ENCODE measurements at regions not wholly inside any gene's neighbourhood (a gene's known extent, or its start where the extent isn't known, plus 50 kb on each side); places are given as distances from the start of the nearest gene placed in this dataset.
"Not testable (repeated sequence)": the region's sequence is repeated elsewhere in the genome, so short reads cannot be mapped to it uniquely, and the experiment has no call there.

GRCh38 chr3:198138205-198138604 is 178.2 kb downstream of the LMLN start:
- not testable (repeated sequence) for H3K27ac Mint-ChIP-seq; H3K36me3 Mint-ChIP-seq; H3K4me1 Mint-ChIP-seq; DNase-seq; H3K4me3 Mint-ChIP-seq; ATAC-seq (ENCODE audit: low read depth in 2 of 2); H3K27me3 Mint-ChIP-seq; H3K9me3 Mint-ChIP-seq

DNA sequence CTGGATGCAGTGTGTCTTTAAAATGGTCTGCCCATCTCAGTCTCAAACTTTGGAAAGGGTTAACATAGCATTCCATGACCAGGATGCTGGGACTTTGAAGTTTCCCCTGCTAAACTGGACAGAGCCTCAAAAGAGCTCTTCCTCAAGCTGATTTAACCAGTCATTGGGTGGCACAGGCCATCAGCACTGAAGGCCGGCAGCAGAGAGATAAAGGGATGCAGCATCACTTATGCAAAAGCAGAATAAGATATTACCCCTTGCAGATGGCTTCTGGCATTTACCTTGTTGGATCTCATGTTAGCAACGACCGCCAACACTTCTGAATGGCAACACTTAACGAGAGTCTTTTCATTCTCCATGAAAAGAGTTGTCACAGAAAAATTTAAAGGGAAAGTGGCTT is 179.0 kb downstream of the LMLN start:
- not testable (repeated sequence) for H3K9me3 Mint-ChIP-seq; H3K27me3 Mint-ChIP-seq; ATAC-seq (ENCODE audit: low read depth in 2 of 2); H3K4me1 Mint-ChIP-seq; DNase-seq; H3K36me3 Mint-ChIP-seq; H3K4me3 Mint-ChIP-seq; H3K27ac Mint-ChIP-seq

- H3K4me3 Mint-ChIP-seq; H3K36me3 Mint-ChIP-seq; ATAC-seq (ENCODE audit: low read depth in 2 of 2): not testable (repeated sequence)
Observed at GRCh38 chr3:198139513-198140167, 179.6 kb downstream of the LMLN start.

GRCh38 chr3:198143300-198144137 is 183.5 kb downstream of the LMLN start:
- not testable (repeated sequence) for H3K27me3 Mint-ChIP-seq; H3K36me3 Mint-ChIP-seq; H3K27ac Mint-ChIP-seq; ATAC-seq (ENCODE audit: low read depth in 2 of 2); DNase-seq; H3K4me1 Mint-ChIP-seq; H3K4me3 Mint-ChIP-seq; H3K9me3 Mint-ChIP-seq

More at GRCh38 chr3:198139513-198140167, 179.6 kb downstream of the LMLN start:
- not testable (repeated sequence) for H3K4me1 Mint-ChIP-seq, DNase-seq, H3K27me3 Mint-ChIP-seq, H3K27ac Mint-ChIP-seq, H3K9me3 Mint-ChIP-seq

- not testable (repeated sequence) for DNase-seq; ATAC-seq (ENCODE audit: low read depth in 2 of 2); H3K27me3 Mint-ChIP-seq; H3K27ac Mint-ChIP-seq; H3K4me3 Mint-ChIP-seq; H3K9me3 Mint-ChIP-seq; H3K4me1 Mint-ChIP-seq; H3K36me3 Mint-ChIP-seq
Observed at GRCh38 chr3:198145231-198145784, 185.3 kb downstream of the LMLN start.

GRCh38 chr3:198146070-198146469 is 186.1 kb downstream of the LMLN start:
- DNase-seq; H3K4me1 Mint-ChIP-seq; H3K9me3 Mint-ChIP-seq; H3K27ac Mint-ChIP-seq; H3K36me3 Mint-ChIP-seq; H3K4me3 Mint-ChIP-seq; ATAC-seq (ENCODE audit: low read depth in 2 of 2); H3K27me3 Mint-ChIP-seq: not testable (repeated sequence)

- not testable (repeated sequence) for ATAC-seq (ENCODE audit: low read depth in 2 of 2); H3K36me3 Mint-ChIP-seq; DNase-seq; H3K4me1 Mint-ChIP-seq; H3K4me3 Mint-ChIP-seq; H3K27me3 Mint-ChIP-seq; H3K9me3 Mint-ChIP-seq; H3K27ac Mint-ChIP-seq
Observed at GRCh38 chr3:198146559-198147164, 186.6 kb downstream of the LMLN start.

GRCh38 chr3:198147213-198147612 is 187.2 kb downstream of the LMLN start:
- H3K27me3 Mint-ChIP-seq; H3K36me3 Mint-ChIP-seq; H3K27ac Mint-ChIP-seq; H3K4me1 Mint-ChIP-seq; H3K9me3 Mint-ChIP-seq; H3K4me3 Mint-ChIP-seq; DNase-seq; ATAC-seq (ENCODE audit: low read depth in 2 of 2): not testable (repeated sequence)

DNA sequence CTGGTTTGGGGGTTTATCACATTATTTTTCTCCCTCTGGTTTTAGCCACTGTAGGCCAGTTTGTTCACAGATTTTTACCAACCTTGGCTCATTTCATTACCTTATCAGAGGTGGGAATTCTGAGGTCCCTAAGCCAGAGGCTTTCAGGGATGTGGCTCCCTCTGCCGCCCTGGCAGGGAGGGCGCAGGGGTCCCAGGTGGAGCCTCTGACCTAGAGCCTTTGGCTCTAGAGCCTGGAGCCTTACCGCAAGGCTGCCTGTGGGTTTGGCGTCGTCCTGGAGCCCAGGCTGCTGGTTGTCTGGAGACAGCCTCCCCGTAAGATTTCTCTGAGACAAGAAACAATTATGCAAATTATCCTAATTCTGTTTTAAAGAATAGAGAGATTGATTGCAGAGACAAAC is 188.0 kb downstream of the LMLN start:
- not testable (repeated sequence) for H3K4me1 Mint-ChIP-seq; H3K4me3 Mint-ChIP-seq; ATAC-seq (ENCODE audit: low read depth in 2 of 2); H3K36me3 Mint-ChIP-seq; H3K27me3 Mint-ChIP-seq; DNase-seq; H3K27ac Mint-ChIP-seq; H3K9me3 Mint-ChIP-seq

GRCh38 chr3:198149904-198150303 is 189.9 kb downstream of the LMLN start:
- ATAC-seq (ENCODE audit: low read depth in 2 of 2); H3K27me3 Mint-ChIP-seq; H3K36me3 Mint-ChIP-seq; H3K4me1 Mint-ChIP-seq; H3K27ac Mint-ChIP-seq; H3K4me3 Mint-ChIP-seq; H3K9me3 Mint-ChIP-seq; DNase-seq: not testable (repeated sequence)

DNA sequence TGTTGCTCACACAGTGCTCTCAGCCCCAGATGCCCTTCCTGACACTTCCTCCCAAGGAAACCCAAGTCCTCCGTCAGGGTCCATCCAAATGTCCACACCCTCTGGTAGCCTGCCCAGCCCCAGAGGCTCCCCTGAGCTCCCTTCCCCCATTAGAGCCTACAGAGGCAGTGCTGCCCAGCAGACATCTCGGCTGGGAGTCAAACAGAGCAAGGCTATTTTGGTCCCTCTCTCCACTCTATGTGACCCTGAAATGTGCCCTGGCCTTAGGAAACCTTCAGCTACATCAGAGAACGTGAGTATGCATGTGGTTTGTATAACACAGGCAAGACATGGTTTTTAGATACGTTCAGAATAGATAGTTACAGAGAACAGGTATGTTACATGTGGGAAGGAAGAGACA is 191.8 kb downstream of the LMLN start:
- H3K36me3 Mint-ChIP-seq; H3K27me3 Mint-ChIP-seq; H3K4me1 Mint-ChIP-seq; H3K9me3 Mint-ChIP-seq; H3K4me3 Mint-ChIP-seq; ATAC-seq (ENCODE audit: low read depth in 2 of 2); DNase-seq; H3K27ac Mint-ChIP-seq: not testable (repeated sequence)

GRCh38 chr3:198155771-198156170 is 195.8 kb downstream of the LMLN start:
- not testable (repeated sequence) for H3K9me3 Mint-ChIP-seq; H3K4me1 Mint-ChIP-seq; H3K27me3 Mint-ChIP-seq; H3K27ac Mint-ChIP-seq; H3K4me3 Mint-ChIP-seq; ATAC-seq (ENCODE audit: low read depth in 2 of 2); DNase-seq; H3K36me3 Mint-ChIP-seq

DNA sequence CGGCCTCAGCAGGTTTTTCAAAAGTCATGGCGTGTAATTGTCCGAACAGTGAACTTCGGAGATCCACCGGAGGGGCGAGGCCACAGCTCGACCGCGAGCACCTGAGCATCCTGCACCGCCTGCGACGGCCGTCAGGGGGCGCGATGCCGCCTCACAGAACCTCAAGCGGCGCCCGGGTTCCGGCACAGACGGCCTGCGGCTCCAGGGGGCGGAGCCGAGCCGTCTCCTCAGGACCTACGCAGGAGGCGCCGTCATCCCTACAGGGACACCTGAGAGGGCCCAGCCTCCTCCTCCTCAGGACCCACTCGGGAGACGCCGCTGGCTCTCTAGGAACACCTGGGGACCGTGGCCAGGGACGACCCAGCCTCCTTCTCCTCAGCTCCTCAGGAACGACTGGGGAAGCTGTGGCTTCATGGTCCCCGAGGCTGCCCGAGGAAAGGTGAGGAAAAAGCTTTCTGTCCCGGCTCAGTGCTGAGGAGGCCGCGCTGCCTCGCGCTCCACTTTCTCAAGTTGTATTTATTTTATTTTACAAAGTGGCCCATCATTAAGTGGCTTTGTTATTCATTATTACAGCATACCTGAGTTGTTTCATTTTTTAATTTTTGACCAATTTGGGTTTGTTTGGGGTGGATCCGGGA is 197.3 kb downstream of the LMLN start:
- DNase-seq, H3K9me3 Mint-ChIP-seq, H3K27me3 Mint-ChIP-seq, H3K4me1 Mint-ChIP-seq, H3K27ac Mint-ChIP-seq, H3K36me3 Mint-ChIP-seq: not testable (repeated sequence)
- peak; percentile 86 to 94 for ATAC-seq (ENCODE audit: low read depth in 2 of 2)
- H3K4me3 Mint-ChIP-seq: peak overlapping the region in 1 of 8 donors; percentile 59

All from naive B cell (primary cell).